Stimulated activated CD4-positive, alpha-beta T cell treated with anti-CD3 and anti-CD28 coated beads, Interleukin-1b, Interleukin-23, amount 100 ng/mL, for 24 hours (primary cell): ENCODE measurements at regions not wholly inside any gene's neighbourhood (a gene's known extent, or its start where the extent isn't known, plus 50 kb on each side); places are given as distances from the start of the nearest gene placed in this dataset.

ENCODE experiments used
- DNase-seq, 4 experiments: peaks; one replicate each; pipeline ENCODE4 v3.0.0-alpha.2; 2020; ENCODE audit warnings: low read depth in 4 of 4, low spot score in 1 of 4

DNA sequence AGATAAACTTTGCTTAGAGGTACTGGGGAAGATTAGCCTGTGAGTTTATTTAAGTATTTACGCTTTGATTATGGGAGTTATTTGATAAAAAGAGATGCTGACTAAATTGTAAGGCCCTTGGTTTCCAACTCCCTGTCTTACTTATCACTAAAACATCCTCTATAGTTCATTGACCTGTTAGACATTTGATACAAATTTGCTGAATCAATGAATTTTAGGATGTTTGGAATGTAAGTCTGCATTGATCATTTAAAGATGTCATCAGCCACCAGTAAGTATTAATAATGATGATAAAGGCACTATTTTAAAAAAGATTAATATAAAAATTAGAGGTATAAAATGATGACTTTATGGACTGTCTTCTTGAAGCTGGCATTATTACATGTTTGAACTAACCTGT is 340.6 kb downstream of the SPRY1 start:
- no peak for DNase-seq

DNA sequence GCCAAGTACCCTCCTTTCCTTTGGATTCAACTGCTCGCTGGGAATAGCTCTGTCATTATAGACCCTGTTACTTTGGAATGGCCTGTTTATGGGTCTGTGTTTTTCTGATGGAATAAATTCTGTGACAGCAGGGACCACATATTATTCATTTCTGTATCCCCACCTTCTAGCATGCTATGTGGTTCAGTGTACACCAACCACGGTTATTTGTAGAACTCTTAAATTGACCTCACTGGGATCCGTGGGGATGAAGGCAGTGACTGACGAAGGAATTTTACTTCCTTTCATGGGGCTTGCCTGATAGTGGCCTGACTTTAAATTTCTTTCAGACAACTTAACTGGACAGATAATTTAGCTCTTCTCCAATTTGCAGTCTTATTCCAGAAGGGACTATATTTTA is 343.2 kb downstream of the SPRY1 start:
- no peak for DNase-seq

DNA sequence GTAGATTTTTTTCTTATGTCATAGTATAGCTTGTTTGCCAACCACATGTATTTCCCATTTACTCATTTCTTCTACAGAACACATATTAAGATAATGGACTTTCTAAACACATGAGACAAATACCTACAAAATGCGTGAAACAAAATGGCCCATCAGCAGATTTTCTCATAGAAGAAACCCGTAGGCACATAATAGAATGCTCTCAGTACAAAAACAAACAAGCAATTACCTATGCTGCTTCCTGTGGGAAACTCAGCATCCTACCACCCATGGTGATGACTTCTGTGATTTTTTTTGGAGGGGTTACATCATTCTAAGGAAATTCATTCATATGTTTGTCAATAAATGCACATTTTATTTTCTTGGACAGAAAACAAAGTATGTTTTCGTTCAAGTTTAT is 343.6 kb downstream of the SPRY1 start:
- no peak for DNase-seq

DNA sequence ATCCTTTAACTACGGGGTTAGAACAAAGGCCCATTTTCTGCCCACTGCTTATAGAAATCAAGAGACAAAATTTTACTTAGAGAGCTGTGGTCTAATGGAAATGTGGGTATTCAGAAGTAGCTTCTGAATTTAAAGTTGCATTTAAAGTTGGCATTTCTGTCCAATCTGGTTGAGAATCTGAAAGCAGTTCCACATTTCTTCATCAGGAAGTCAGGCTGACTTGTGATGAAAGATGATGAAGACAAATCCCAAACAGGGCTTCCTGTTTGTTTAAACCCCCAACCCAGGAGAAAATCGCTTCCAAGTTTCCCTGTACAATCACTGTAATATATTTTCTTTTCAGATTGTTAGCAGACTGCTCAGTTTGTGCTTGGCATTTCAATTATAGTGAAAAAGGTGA is 345.3 kb downstream of the SPRY1 start:
- no peak for DNase-seq

DNA sequence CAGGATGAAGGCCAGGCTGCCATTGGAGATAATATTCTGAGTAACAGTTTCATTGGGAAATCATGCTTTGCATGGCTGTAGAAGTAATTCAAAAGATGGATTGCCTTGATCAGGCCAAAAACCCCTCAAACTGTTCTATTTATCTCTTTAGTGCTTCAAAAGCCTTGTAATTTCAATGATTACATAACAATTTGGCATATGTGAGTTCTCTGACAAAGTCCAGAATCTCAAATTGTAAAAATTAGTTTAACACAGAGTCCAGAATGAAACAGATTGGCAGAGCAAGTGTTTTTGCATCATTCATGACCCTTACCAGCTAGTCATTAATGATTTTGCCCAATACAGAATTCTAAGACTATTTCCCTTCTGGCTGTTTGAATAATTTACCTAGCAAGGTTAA is 347.3 kb downstream of the SPRY1 start:
- no peak for DNase-seq

DNA sequence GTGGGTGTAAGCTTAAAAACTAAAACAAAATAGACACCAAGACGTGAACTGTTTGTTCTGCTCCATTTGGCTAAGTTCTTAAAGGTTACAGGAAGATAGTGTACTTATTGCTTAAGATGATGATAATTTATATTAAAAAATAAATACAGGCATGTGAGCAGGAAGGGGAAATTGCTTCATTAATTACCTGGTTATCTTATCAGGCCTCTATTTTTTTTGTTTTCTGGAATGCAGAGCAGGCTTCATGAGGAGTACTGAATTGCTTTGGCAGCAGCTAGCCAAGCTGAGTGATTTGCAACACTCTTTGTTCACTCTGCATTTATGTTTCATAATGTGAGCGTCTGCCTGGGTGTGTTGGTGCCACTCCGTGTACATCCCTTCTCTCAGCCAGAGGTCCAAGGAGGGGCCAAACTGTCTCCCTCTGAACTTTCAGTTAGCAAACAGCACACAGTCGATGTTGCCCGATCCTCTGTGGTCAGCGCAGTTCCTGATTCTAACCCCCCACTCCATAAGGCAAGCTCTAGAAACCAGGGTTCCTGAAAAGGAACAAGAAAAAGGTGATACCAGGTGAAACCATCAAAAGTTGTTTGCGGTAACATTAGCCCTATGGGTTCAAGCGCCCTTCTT is 348.2 kb downstream of the SPRY1 start:
- DNase-seq, result no peak

DNA sequence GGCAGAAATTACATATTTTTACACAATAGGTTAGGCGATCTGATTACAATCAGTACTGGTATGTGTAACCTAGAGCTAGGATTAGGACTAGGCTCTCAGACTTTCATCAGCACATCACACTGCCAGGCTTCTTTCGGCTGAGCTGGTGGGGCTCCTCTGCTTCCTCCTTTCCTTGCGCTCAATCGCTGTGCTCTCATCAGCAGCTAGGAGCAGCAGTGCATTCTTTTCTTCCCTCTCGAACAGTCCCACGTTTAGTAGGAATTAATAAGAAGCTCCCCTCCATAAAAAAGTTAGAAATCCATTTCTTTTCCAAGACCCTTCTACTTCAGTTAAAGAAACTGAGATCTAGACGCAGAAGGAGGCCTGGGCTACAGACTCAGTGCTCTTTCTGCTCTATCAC is 350.4 kb downstream of the SPRY1 start:
- no peak for DNase-seq

DNA sequence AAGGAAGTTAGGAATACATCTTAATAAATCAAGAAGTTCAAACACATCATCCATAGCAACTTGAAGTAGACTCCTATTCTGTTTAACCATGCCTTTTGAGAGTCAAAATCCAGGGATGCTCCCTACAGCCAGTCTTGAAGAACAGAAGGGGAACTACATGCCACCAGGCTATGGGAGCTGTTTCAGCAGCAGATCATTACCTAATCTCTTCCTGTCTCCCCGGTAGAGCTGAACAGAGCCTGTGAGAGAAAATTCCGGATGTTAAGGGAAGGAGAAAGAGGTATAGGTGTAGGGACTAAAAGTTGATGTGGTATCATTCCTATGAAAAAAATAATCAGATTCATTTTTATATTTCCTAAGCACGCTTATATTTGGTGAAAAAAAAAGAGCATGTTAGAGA is 352.2 kb downstream of the SPRY1 start:
- no peak for DNase-seq

DNA sequence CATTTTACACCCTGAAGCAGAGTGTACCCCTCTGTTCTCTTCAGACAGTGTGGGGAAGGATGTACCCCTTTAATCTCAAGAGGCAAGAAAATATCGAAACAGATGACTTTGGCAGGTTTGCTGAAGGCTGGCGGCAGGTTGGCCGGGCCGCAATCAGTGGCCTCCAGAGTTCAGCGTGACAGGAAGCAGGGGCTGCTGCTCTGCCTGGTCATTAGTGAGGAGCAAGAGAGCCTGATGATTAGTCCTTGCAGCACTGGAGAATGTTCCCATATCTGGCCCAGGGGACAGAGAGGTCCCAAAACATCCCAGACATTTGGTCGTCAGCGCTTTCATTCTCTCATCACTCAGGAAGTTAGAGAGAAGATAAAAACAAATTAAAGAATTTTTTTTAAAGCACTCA is 352.8 kb downstream of the SPRY1 start:
- DNase-seq, result no peak

DNA sequence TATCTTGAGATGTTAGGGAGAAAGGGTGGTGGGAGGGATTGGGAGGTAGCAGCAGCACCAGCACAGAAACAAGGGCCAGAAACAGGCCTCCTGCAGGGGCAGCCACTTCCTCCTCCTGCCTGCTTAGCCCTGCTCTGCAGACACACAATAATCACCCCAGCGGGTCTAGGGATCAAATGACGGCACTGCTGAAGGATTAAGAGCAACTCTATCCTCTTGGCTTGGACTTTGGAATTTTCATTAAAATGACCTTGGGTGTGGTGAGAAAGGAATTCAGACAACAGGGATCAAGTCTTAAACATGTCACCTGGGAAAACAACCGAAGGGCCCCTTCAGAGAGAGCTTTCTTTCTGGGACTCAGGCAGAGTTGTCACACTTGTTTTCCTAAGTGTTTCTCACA is 353.4 kb downstream of the SPRY1 start:
- no peak for DNase-seq

DNA sequence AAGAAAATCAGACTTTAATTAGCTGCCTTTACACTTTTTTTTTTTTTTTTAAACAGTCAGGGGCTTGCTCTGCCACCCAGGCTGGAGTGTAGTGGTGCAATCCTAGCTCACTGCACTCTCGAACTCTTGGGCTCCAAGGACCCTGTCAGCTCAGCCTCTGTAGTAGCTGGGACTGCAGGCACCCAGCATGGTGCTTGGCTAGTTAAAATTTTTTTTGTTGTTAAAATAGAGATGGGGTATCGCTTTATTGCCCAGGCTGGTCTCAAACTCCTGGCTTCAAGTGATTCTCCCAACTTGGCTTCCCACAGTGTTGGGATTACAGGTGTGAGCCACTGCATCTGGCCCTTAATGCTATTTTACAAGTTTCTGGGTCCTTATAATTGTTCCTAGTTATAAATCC is 359.1 kb downstream of the SPRY1 start:
- DNase-seq, result no peak

DNA sequence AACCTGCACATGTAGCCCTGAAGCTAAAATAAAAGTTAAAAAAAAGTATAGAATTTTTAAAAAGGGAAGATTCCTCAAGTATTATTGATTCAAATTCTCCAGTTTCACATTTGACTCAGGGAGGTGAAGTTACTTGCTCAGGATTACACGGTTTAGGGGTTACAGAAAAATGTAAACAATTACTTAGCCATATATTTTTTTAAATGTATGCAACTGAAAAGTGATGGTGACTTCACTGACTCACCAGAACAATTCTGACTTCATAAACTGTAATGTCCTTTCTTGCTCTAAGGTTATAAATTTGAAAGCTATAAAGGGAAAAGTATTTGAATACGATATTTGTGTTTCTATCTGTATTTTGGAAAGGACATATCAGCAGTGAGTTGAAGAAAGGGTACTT is 371.2 kb downstream of the SPRY1 start:
- DNase-seq, result no peak

DNA sequence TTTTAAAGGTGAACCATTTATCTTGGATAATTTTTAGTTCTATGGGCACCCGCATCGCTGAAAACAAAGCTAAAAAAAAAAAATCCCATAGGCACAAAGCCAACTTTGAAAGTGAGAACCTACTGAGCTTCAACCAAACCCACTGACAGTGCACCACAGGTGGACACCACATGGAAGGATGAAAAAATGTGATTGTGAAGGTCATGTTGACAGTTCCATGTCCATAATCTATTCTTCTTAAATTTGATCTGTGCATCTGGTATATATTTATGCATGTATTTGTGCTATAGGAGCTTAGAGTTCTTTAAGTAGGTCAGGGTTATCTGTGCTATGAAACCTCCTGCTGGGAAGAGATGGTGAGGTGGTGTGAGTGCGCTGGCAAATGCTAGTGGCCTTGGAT is 374.3 kb downstream of the SPRY1 start:
- DNase-seq, result no peak

DNA sequence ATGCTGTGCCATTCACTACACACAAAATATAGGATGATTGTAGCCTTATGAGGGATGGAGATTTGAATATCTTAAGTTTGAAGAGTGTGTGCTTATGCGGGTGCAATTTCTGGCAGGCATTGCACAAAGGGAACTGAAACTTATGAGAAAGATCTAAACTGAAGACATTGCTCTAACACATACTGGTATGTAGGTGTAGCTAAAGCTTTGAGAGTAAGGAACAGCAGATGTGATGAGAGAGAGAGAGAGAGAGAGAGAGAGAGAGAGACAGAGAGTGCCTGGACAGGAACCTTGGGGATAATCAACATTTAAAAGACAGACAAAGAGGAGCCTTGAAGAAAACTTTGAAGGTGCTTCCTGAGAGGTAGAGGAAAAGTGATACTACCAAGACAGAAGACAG is 379.7 kb downstream of the SPRY1 start:
- DNase-seq, result no peak

DNA sequence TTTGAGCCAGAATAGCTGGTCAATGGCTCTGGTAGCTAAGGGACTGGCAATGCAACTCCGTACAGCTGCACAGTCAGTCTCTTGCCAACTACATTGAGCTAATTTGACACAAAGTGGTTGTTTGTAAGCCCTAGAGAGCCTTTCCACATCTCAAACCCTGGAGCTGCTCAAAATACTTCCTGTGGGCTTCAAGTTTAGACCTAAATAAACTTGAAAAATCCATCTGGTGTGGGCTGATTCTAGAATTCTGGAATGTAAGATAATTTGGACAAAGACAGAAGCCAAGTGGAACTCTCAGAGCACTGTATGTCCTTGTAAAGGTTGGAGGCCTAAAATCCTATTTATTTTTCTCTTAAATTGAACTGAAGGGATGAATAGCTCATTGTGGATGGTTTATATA is 380.8 kb downstream of the SPRY1 start:
- no peak for DNase-seq

DNA sequence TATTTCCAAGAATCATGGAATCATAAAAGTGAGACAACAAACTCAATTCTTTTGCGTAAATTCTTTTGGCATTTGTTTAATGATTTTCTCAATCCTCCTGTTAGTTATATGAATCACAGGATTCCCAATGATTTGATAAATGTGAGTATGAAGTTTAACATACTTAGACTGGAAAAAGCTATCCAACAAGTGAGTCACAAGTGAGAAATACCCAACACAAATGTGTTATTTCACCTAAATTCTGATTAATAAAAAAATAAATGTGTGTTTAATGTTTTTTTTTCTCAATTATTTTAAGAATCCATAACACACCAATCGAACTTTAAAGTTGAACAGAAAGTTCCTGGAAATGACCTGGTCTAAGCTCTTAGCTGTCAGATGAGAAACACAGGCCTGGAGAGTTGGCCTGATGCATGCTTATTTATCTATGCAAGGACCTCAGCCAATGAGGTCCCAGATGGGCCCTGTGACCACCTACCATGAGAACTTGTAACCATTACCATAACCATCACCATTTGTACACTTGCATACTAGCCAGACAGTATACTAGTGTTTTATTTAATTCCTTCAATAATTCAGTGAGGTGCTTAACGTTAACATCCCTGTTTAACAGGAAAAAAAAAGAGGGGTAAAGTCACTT is 386.7 kb downstream of the SPRY1 start:
- DNase-seq, result no peak

DNA sequence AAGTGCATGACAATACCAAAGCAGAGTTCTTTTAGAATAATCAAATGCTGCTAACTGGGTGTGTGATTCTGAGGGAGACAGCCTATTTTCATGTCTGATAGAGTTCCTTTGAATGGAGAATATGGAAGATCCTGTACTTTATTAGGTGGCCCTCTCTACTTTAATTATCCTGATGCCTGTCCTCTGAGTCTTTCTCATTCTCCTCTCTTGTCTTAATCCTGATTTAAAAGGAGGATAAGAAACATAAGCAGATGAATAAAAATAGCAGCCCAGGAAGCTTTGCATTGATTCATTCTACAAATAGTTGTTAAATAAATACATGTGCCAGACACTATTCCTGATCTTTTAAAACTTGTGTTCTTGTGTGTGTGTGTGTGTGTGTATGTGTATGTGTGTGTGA is 387.3 kb downstream of the SPRY1 start:
- DNase-seq, result no peak

DNA sequence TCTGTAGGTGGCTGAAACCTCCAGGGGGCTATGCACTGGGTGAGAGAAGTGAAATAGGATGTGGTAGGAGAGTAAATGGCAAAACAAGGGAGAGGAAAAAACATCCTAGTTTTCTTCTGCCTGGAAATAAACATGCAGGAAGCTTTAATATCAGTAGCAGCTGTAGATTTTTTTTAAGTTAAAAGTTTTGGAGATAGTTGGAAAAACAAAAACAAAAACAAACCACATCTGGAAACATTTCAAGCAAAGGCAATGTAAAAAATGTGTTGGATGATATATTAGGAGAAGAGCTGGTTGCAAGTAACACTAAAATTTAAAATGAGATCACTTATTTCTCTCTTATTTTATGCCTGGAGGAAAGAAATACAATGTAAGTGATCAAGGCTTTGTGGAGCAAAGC is 388.0 kb downstream of the SPRY1 start:
- DNase-seq, result no peak

DNA sequence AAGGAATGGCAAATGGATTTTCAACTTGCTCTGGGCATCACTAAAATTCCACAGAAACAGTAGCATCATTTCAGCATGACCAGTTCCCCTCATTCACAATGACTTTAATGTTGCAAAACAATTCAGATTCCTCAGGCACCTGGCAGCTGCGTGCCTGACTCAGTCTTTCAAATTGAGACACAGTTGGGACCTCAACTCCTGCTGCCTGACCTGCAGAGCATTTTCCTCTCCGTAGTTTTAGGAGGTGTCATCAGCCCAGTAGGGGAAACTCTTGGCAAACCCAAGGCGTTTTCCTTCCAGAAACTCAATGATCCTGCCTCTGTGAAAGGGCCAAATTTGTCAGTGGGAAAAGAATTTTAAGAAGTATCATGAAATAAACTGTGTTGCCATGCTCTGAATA is 388.9 kb downstream of the SPRY1 start:
- no peak for DNase-seq

DNA sequence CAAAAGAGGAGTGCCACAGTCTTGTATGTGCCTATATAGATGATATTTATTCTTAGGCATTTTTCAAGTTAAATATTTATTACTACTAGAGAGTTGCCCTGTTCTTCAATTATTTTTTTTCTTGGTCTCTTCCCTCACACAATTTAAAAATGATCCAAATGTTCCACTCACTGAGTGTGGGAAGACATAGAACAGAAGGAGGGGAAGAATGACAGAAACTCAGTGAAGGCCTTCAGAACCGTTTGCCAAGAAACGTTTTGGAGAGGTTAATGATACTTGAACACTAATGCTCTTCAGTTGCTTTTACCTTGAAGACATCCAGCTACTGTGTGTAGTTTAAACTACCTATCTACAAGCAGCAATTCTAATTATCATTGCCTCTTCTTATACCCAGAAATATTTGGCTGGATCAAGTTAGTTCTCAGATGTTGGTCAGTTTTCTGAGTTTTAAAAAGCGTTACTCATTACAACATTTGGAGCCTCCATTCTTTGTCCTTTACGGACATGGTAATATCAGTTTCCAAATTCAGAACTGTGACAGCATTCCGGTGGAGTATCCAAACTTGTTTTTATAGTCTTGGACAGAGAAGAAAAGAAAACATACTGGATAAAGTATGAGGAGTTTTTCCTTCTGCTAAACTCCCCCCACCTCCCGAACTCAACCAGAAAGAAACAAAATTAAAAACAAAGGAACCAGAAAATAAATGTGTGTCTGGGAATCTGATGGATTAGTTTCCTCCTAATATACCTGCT is 389.7 kb downstream of the SPRY1 start:
- no peak for DNase-seq

DNA sequence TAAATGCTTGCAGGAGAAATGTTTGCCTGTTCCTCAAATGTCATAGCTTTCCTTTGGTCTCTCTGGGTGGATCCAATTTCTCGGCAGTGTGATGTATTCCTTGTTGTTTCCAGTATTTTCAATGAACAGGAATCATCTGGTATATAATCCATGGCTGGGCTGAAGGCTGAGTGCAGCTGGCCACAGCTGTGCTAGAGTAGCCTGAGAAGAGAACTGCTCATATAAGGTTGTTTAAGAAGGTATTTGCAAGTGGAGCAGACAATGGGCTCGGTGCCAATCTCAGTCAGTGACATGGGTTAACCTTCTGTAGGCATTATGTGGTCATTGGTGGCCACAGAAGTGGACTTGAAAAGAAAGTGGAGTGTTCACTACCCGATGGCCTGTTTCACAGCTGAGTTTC is 390.3 kb downstream of the SPRY1 start:
- DNase-seq, result no peak

DNA sequence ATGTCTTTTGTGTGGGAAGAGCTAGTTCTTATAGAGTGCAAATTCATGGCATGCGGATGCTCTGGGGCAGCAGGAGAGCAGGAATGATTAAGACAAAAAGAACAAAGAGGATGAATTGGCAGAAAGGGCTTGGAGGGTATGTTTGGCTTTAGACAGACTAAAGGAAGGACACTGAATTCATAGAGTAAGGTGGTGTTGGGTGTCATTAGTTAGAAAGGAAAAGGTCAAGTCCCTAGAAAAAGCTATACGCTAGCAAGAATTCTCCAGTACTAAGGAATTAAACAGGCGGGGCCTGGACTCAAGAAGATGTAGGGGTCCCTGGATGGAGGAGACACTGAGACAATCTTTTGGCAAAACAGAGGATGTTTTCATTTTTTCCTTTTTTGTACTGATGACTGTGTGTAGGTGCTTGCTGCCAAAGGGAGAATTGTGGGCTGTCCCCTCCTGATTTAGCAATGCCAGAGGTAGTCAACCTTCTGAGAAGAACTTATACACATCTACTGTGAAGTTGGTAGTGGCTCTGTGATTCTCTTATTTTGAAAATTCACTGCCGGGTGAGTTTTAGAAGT is 391.0 kb downstream of the SPRY1 start:
- DNase-seq, result no peak
